ENCODE measurements at regions not wholly inside any gene's neighbourhood (a gene's known extent, or its start where the extent isn't known, plus 50 kb on each side); places are given as distances from the start of the nearest gene placed in this dataset.
A peak's percentile ranks its signal among the peaks of the same experiment; 100 is the strongest.

- no peak for DNase-seq
Measured at GRCh38 chr14:104322531-104323366, 184.4 kb downstream of the KIF26A start.

GRCh38 chr14:104323551-104324175 is 185.3 kb downstream of the KIF26A start:
- no peak for DNase-seq

- no peak for DNase-seq
Measured at GRCh38 chr14:104326848-104327247, 188.5 kb downstream of the KIF26A start.

- no peak for DNase-seq
Measured at GRCh38 chr14:104328607-104329006, 190.2 kb downstream of the KIF26A start.

GRCh38 chr14:104329793-104330192 is 191.4 kb downstream of the KIF26A start:
- DNase-seq = no peak

- DNase-seq = no peak
Measured at GRCh38 chr14:104331871-104332605, 193.7 kb downstream of the KIF26A start.

- DNase-seq = peak; percentile 10 to 58
Measured at GRCh38 chr14:104332634-104333270, 194.4 kb downstream of the KIF26A start.

GRCh38 chr14:104333646-104334423 is 195.4 kb downstream of the KIF26A start:
- DNase-seq = no peak

GRCh38 chr14:104334424-104335161 is 196.2 kb downstream of the KIF26A start:
- no peak for DNase-seq

GRCh38 chr14:104335176-104335575 is 196.8 kb downstream of the KIF26A start:
- DNase-seq = no peak

GRCh38 chr14:104335611-104336010 is 197.2 kb downstream of the KIF26A start:
- DNase-seq = no peak

GRCh38 chr14:104337351-104337750 is 199.0 kb downstream of the KIF26A start:
- DNase-seq = no peak

- no peak for DNase-seq
Measured at GRCh38 chr14:104339361-104339760, 201.0 kb downstream of the KIF26A start.

- DNase-seq = no peak
Measured at GRCh38 chr14:104339829-104340228, 201.4 kb downstream of the KIF26A start.

- DNase-seq = peak; percentile 6 to 52
Measured at GRCh38 chr14:104341532-104342434, 203.4 kb downstream of the KIF26A start.

GRCh38 chr14:104342435-104343293 is 204.3 kb downstream of the KIF26A start:
- DNase-seq = no peak

- DNase-seq = no peak
Measured at GRCh38 chr14:104343294-104343625, 204.9 kb downstream of the KIF26A start.

- DNase-seq = no peak
Measured at GRCh38 chr14:104343690-104344640, 205.6 kb downstream of the KIF26A start.
